ENCODE measurements at regions not wholly inside any gene's neighbourhood (a gene's known extent, or its start where the extent isn't known, plus 50 kb on each side); places are given as distances from the start of the nearest gene placed in this dataset.
"Not testable (repeated sequence)": the region's sequence is repeated elsewhere in the genome, so short reads cannot be mapped to it uniquely, and the experiment has no call there.

DNA sequence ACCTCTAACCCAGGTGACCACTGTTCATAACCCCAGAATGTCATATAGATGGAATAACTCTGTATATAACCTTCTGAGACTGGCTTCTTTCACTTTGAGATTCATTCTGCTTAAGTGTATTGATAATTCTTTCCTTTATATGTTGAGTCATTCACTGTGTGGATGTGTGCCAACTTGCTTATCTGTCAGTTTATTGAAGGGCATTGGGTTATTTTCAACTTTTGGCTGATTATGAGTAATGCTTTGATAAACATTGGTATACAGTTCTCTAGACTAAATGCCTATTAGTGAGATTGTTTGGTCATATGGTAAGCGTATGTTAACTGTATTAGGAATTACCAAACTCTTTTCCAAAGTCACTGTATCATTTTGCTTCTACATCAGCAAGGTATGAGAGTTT lies 453.4 kb upstream of the SPTLC3 start:
- no peaks in the 10 kb centered on the region for H3F3A ChIP-seq (ENCODE audit: low read depth)
- TF ChIP-seq, protein P1, sequence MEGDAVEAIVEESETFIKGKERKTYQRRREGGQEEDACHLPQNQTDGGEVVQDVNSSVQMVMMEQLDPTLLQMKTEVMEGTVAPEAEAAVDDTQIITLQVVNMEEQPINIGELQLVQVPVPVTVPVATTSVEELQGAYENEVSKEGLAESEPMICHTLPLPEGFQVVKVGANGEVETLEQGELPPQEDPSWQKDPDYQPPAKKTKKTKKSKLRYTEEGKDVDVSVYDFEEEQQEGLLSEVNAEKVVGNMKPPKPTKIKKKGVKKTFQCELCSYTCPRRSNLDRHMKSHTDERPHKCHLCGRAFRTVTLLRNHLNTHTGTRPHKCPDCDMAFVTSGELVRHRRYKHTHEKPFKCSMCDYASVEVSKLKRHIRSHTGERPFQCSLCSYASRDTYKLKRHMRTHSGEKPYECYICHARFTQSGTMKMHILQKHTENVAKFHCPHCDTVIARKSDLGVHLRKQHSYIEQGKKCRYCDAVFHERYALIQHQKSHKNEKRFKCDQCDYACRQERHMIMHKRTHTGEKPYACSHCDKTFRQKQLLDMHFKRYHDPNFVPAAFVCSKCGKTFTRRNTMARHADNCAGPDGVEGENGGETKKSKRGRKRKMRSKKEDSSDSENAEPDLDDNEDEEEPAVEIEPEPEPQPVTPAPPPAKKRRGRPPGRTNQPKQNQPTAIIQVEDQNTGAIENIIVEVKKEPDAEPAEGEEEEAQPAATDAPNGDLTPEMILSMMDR (IDR thresholded peaks at IDR 0.05) = no peak
- no peak for TF ChIP-seq EZH2phosphoT487 (IDR thresholded peaks at IDR 0.05)
- no peak for TF ChIP-seq EZH2 (IDR thresholded peaks at IDR 0.05)
- no peak overlapping the region for H3K4me3 ChIP-seq
- Mint-ChIP-seq H3K27ac (no peak overlapping the region), H3K9me3 (no peaks in the 10 kb centered on the region), H3K4me3 (no peak overlapping the region), H3K4me1 (peaks cover 7% of the 10 kb centered on the region), H3K36me3 (no peaks in the 10 kb centered on the region), H3K27me3 (ENCODE audit: insufficient read depth, low read depth) (no peaks in the 10 kb centered on the region)
- H3K9ac ChIP-seq = no peak overlapping the region
- no peak overlapping the region for H3K27ac ChIP-seq
- no peak overlapping the region for H3K4me2 ChIP-seq
- no peaks in the 10 kb centered on the region for H3K79me2 ChIP-seq (ENCODE audit: low read depth)
- no peaks in the 10 kb centered on the region for H3K4me1 ChIP-seq
- H3K9me3 ChIP-seq (ENCODE audit: low read depth) = no peaks in the 10 kb centered on the region
- no peaks in the 10 kb centered on the region for H4K20me1 ChIP-seq (ENCODE audit: low read depth)
- H3K36me3 ChIP-seq = no peaks in the 10 kb centered on the region
- H2AFZ ChIP-seq (replicated peaks) = no peak overlapping the region
- H3K27me3 ChIP-seq = no peaks in the 10 kb centered on the region
- no peak for DNase-seq (ENCODE audit: low spot score)

DNA sequence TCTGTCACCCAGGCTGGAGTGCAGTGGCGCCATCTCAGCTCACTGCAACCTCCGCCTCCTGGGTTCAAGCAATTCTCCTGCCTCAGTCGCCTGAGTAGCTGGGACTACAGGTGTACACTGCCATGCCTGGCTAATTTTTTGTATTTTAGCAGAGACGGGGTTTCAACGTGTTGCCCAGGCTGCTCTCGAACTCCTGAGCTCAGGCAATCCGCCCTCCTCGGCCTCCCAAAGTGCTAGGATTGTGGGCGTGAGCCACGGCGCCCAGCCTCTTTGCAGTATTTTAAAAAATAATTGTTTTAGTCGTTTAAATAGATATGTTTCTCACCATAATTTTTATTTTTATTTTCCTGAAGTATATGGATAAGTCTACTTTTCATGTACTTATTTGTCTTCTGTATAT lies 452.9 kb upstream of the SPTLC3 start:
- not testable (repeated sequence) for H3K4me3 Mint-ChIP-seq; H3K27me3 Mint-ChIP-seq (ENCODE audit: insufficient read depth, low read depth)

DNA sequence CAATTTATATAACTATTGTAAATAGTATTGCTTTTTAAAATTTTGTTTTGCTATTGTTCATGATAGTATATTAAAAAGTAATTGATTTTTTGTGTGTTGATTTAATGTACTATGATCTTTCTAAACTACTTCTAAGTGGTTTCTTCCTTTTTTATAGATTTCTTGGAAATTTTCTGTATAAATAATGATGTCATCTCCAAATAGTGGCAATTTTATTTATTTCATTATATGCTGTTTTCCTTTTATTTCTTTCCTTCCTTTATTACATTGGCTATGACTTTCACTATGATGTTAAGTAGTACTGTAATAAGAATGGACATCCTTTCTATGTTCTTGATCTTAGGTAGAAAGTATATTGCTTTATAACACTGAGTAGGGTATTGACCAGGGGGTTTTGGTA lies 451.5 kb upstream of the SPTLC3 start:
- Mint-ChIP-seq H3K4me3 (no peak overlapping the region), H3K27me3 (ENCODE audit: insufficient read depth, low read depth) (no peaks in the 10 kb centered on the region), H3K9me3 (peaks cover 9% of the 10 kb centered on the region), H3K36me3 (peaks cover 1% of the 10 kb centered on the region), H3K4me1 (peaks cover 7% of the 10 kb centered on the region), H3K27ac (no peak overlapping the region)
- Histone ChIP-seq H3K4me2 (no peak overlapping the region), H3K79me2 (ENCODE audit: low read depth) (no peaks in the 10 kb centered on the region), H4K20me1 (ENCODE audit: low read depth) (no peaks in the 10 kb centered on the region), H3K4me1 (no peaks in the 10 kb centered on the region), H3K27ac (no peak overlapping the region), H3K36me3 (no peaks in the 10 kb centered on the region), H3K27me3 (no peaks in the 10 kb centered on the region), H2AFZ (replicated peaks) (no peak overlapping the region), H3K4me3 (no peak overlapping the region), H3K9me3 (ENCODE audit: low read depth) (no peaks in the 10 kb centered on the region), H3F3A (ENCODE audit: low read depth) (no peaks in the 10 kb centered on the region), H3K9ac (no peak overlapping the region)
- TF ChIP-seq EZH2 (IDR thresholded peaks at IDR 0.05) (no peak), EZH2phosphoT487 (IDR thresholded peaks at IDR 0.05) (no peak)
- TF ChIP-seq, protein P1 (IDR thresholded peaks at IDR 0.05) = no peak
- DNase-seq (ENCODE audit: low spot score) = no peak

More for the DNA sequence above, 452.9 kb upstream of the SPTLC3 start:
- H3K79me2 ChIP-seq (ENCODE audit: low read depth); H3K4me1 ChIP-seq; H2AFZ ChIP-seq (replicated peaks); H3K27ac Mint-ChIP-seq; H3K4me1 Mint-ChIP-seq; H3K27ac ChIP-seq; H4K20me1 ChIP-seq (ENCODE audit: low read depth); DNase-seq (ENCODE audit: low spot score); H3K4me3 ChIP-seq; H3K9me3 Mint-ChIP-seq; H3F3A ChIP-seq (ENCODE audit: low read depth); H3K9me3 ChIP-seq (ENCODE audit: low read depth); H3K36me3 ChIP-seq; H3K9ac ChIP-seq; H3K27me3 ChIP-seq; H3K4me2 ChIP-seq; H3K36me3 Mint-ChIP-seq: not testable (repeated sequence)

DNA sequence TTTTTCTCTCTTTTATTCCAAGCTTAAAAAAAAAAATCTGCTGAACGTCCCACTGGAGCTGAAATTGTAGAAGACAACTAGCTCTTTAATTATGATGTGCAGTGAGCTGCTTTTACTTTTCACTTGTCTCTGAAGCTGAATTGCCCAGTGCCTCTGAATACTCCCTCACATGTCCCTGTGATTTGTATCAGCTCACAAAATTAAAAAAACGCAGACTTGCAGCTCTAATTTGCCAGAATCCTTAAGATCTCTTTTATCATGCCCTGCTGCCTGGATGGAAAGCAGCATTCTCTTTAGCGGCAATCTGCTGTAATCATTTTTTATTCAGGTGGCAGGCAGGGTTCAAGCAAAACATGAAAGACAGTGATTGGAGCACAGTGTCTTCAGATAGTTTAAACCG lies 443.8 kb upstream of the SPTLC3 start:
- Mint-ChIP-seq H3K4me1 (peaks cover 8% of the 10 kb centered on the region), H3K27me3 (ENCODE audit: insufficient read depth, low read depth) (no peaks in the 10 kb centered on the region)

More for the DNA sequence above, 443.8 kb upstream of the SPTLC3 start:
- no peak for TF ChIP-seq EZH2 (IDR thresholded peaks at IDR 0.05)
- Histone ChIP-seq H4K20me1 (ENCODE audit: low read depth) (no peaks in the 10 kb centered on the region), H3K9ac (no peak overlapping the region), H3K36me3 (no peaks in the 10 kb centered on the region), H3K27ac (no peak overlapping the region), H3K27me3 (no peaks in the 10 kb centered on the region), H3K79me2 (ENCODE audit: low read depth) (no peaks in the 10 kb centered on the region), H3K4me1 (no peaks in the 10 kb centered on the region), H2AFZ (replicated peaks) (no peak overlapping the region), H3K4me2 (no peak overlapping the region), H3K9me3 (ENCODE audit: low read depth) (no peaks in the 10 kb centered on the region), H3K4me3 (no peak overlapping the region), H3F3A (ENCODE audit: low read depth) (no peaks in the 10 kb centered on the region)
- peaks cover 1% of the 10 kb centered on the region for H3K36me3 Mint-ChIP-seq
- H3K9me3 Mint-ChIP-seq = peaks cover 9% of the 10 kb centered on the region
- no peak overlapping the region for H3K27ac Mint-ChIP-seq
- no peak overlapping the region for H3K4me3 Mint-ChIP-seq
- DNase-seq (ENCODE audit: low spot score) = no peak
